SK-N-SH (cell line): ENCODE measurements at regions not wholly inside any gene's neighbourhood (a gene's known extent, or its start where the extent isn't known, plus 50 kb on each side); places are given as distances from the start of the nearest gene placed in this dataset.
"Not testable (repeated sequence)": the region's sequence is repeated elsewhere in the genome, so short reads cannot be mapped to it uniquely, and the experiment has no call there.

Source experiments
- CHD2 ChIP-seq: fragments of 150-350 bp; IDR thresholded peaks from 2 replicates; pipeline ENCODE4 v1.6.1; 2018; ENCODE audit warnings: low read length; ENCODE audit not compliant: partially characterized antibody
- CTCF ChIP-seq: fragments of 200-600 bp; sonication (generic); IDR thresholded peaks from 2 replicates; pipeline ENCODE4 v1.6.1; 2017; ENCODE audit warnings: antibody characterized with exemption, mild to moderate bottlenecking, moderate library complexity
- EP300 ChIP-seq, 2 experiments: IDR thresholded peaks; 2 replicates each; pipeline versions ENCODE4 v1.4.0 to v1.6.1; 2012; ENCODE audit warnings: borderline replicate concordance in 1 of 2, low read depth in 1 of 2, low read length in 1 of 2
- GATA2 ChIP-seq: sonication (generic); formaldehyde crosslinking; IDR thresholded peaks from 2 replicates; pipeline ENCODE4 v1.5.0; 2020; ENCODE audit warnings: mild to moderate bottlenecking, missing genetic modification reagents
- MAX ChIP-seq: IDR thresholded peaks from 2 replicates; pipeline ENCODE4 v1.4.0; 2012; ENCODE audit warnings: low read depth
- MXI1 ChIP-seq: IDR thresholded peaks from 2 replicates; pipeline ENCODE4 v1.6.1; 2012; ENCODE audit warnings: mild to moderate bottlenecking, low read depth, low read length, improper control_type of control experiment
- NFIC ChIP-seq: IDR thresholded peaks from 2 replicates; pipeline ENCODE4 v1.4.0; 2012; ENCODE audit warnings: borderline replicate concordance
- POLR2AphosphoS5 ChIP-seq: IDR thresholded peaks from 2 replicates; pipeline ENCODE4 v1.6.1; 2012; ENCODE audit warnings: low read depth, low read length
- TAF1 ChIP-seq: IDR thresholded peaks from 2 replicates; pipeline ENCODE4 v1.6.1; 2012; ENCODE audit warnings: low read depth, mild to moderate bottlenecking, low read length, moderate library complexity, borderline replicate concordance
- TCF12 ChIP-seq: IDR thresholded peaks from 2 replicates; pipeline ENCODE4 v1.4.0; 2012
- ZBTB33 ChIP-seq: IDR thresholded peaks from 2 replicates; pipeline ENCODE4 v1.4.0; 2012; ENCODE audit warnings: low read depth, borderline replicate concordance

GRCh38 chr2:87594611-87594992 lies 153.3 kb upstream of the PLGLB2 start:
- TF ChIP-seq GATA2 (CRISPR knock-in tag); POLR2AphosphoS5; CTCF; EP300 (IDR thresholded peaks at IDR 0.05; ENCODE audit: borderline replicate concordance in 1 of 2, low read depth in 1 of 2, low read length in 1 of 2); TAF1; MAX; ZBTB33; NFIC; TCF12; MXI1; CHD2: not testable (repeated sequence)
